ENCODE measurements at regions not wholly inside any gene's neighbourhood (a gene's known extent, or its start where the extent isn't known, plus 50 kb on each side); places are given as distances from the start of the nearest gene placed in this dataset.

DNA sequence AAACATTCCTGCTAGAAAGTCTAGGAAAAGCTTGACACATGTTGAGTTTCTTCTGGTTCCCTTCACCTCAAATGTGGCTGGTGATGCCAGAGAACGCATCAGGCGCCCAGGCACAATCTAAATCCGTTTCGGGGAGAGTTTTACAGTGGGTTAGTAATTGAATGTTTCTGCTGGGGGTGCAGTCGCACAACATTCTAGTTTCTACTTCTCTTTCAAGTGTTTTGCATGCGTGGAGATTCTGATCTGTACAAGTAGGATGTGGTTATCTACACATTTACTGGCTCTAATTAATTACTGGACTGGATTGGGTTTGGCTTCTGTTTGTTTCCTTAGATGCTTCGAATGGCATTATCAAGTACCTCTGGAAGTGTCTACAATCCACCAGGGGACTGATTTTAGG is 173.8 kb downstream of the TMEM26 start:
- DNase-seq (ENCODE audit: low spot score): no peak
- H3K79me2 ChIP-seq: no peaks in the 10 kb centered on the region
- H3K27ac ChIP-seq: no peak overlapping the region
- H3K4me3 ChIP-seq: no peak overlapping the region
- no peaks in the 10 kb centered on the region for H3K36me3 ChIP-seq (replicated peaks; ENCODE audit: insufficient read depth, low read depth)
- H4K20me1 ChIP-seq (ENCODE audit: insufficient read depth, poor library complexity, severe bottlenecking): no peaks in the 10 kb centered on the region
- no peak overlapping the region for H2AFZ ChIP-seq
- H3K27me3 ChIP-seq: no peaks in the 10 kb centered on the region
- no peaks in the 10 kb centered on the region for H3K9me2 ChIP-seq (replicated peaks; ENCODE audit: insufficient read depth)
- TF ChIP-seq CTCF (IDR thresholded peaks at IDR 0.05; ENCODE audit: poor library complexity) (no peak), EZH2phosphoT487 (IDR thresholded peaks at IDR 0.05; ENCODE audit: low read depth, severe bottlenecking, unreplicated experiment) (no peak), EZH2 (IDR thresholded peaks at IDR 0.05; ENCODE audit: borderline replicate concordance) (no peak)
- no peak overlapping the region for H3K4me2 ChIP-seq
- H3K9me3 ChIP-seq (ENCODE audit: low read depth): no peaks in the 10 kb centered on the region
- WGBS (ENCODE audit: low lambda C conversion rate, missing lambda C conversion rate): 91% methylated on average over 7 of the region's 7 CpGs
- no peaks in the 10 kb centered on the region for H3K4me1 ChIP-seq (ENCODE audit: insufficient read depth)

- H3K4me3 ChIP-seq: no peak overlapping the region
- H3K9me2 ChIP-seq (replicated peaks; ENCODE audit: insufficient read depth): no peaks in the 10 kb centered on the region
- H2AFZ ChIP-seq: no peak overlapping the region
These were observed 174.6 kb downstream of the TMEM26 start for GRCh38 chr10:61278556-61278955.

DNA sequence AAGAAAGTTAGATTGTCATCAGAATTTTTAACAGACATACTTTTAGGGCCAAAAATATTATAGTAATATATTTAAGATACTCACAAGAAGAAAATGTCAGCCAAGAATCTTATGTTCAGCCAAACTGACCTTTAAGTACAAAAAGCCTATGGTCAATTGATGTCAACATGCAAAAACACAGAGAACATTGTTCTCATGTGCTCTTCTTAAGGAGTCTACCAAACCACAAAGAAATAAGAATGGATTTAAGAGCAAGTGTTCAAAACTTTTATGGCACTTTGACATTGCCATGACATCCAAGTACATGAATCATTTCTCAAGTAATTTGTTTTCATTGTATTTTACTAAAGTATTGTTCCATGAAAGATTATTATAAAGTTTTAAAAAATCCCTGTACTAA is 180.4 kb downstream of the TMEM26 start:
- no peak overlapping the region for H3K4me2 ChIP-seq
- no peaks in the 10 kb centered on the region for H3K9me2 ChIP-seq (replicated peaks; ENCODE audit: insufficient read depth)
- H2AFZ ChIP-seq: no peak overlapping the region
- no peaks in the 10 kb centered on the region for H3K27me3 ChIP-seq
- H4K20me1 ChIP-seq (ENCODE audit: insufficient read depth, poor library complexity, severe bottlenecking): no peaks in the 10 kb centered on the region
- TF ChIP-seq EZH2 (IDR thresholded peaks at IDR 0.05; ENCODE audit: borderline replicate concordance) (no peak), CTCF (IDR thresholded peaks at IDR 0.05; ENCODE audit: poor library complexity) (no peak), EZH2phosphoT487 (IDR thresholded peaks at IDR 0.05; ENCODE audit: low read depth, severe bottlenecking, unreplicated experiment) (no peak)
- no peaks in the 10 kb centered on the region for H3K36me3 ChIP-seq (replicated peaks; ENCODE audit: insufficient read depth, low read depth)
- H3K4me1 ChIP-seq (ENCODE audit: insufficient read depth): no peaks in the 10 kb centered on the region
- H3K9me3 ChIP-seq (ENCODE audit: low read depth): no peaks in the 10 kb centered on the region
- H3K79me2 ChIP-seq: no peaks in the 10 kb centered on the region
- H3K4me3 ChIP-seq: no peak overlapping the region
- no peak for DNase-seq (ENCODE audit: low spot score)
- no peak overlapping the region for H3K27ac ChIP-seq

More at GRCh38 chr10:61278556-61278955, 174.6 kb downstream of the TMEM26 start:
- no peaks in the 10 kb centered on the region for H3K79me2 ChIP-seq
- TF ChIP-seq CTCF (IDR thresholded peaks at IDR 0.05; ENCODE audit: poor library complexity) (no peak), EZH2phosphoT487 (IDR thresholded peaks at IDR 0.05; ENCODE audit: low read depth, severe bottlenecking, unreplicated experiment) (no peak), EZH2 (IDR thresholded peaks at IDR 0.05; ENCODE audit: borderline replicate concordance) (no peak)
- no peaks in the 10 kb centered on the region for H3K9me3 ChIP-seq (ENCODE audit: low read depth)
- 88% methylated on average over 2 of the region's 2 CpGs for WGBS (ENCODE audit: low lambda C conversion rate, missing lambda C conversion rate)
- no peak overlapping the region for H3K27ac ChIP-seq
- H3K4me1 ChIP-seq (ENCODE audit: insufficient read depth): no peaks in the 10 kb centered on the region
- H4K20me1 ChIP-seq (ENCODE audit: insufficient read depth, poor library complexity, severe bottlenecking): no peaks in the 10 kb centered on the region
- no peak for DNase-seq (ENCODE audit: low spot score)
- H3K27me3 ChIP-seq: no peaks in the 10 kb centered on the region
- H3K4me2 ChIP-seq: no peak overlapping the region
- H3K36me3 ChIP-seq (replicated peaks; ENCODE audit: insufficient read depth, low read depth): no peaks in the 10 kb centered on the region
